Spleen (tissue), 11 donors: ENCODE measurements at regions not wholly inside any gene's neighbourhood (a gene's known extent, or its start where the extent isn't known, plus 50 kb on each side); places are given as distances from the start of the nearest gene placed in this dataset.

Experiments
- DNase-seq: peaks from one replicate; pipeline ENCODE4 v3.0.0-alpha.2; 2020
- H3K27ac ChIP-seq, 8 donors: fragments of 200-600 bp; sonication (generic) in 7 of 8; 1 replicate in 4 of 8; 2 replicates in 4 of 8; pipeline versions ENCODE4 v1.5.0 to v1.8.0; 2016 to 2021; ENCODE audit warnings: inconsistent platforms in 4 of 8, mild to moderate bottlenecking in 4 of 8, moderate library complexity in 1 of 8
- H3K27me3 ChIP-seq, 7 donors: fragments of 200-600 bp; sonication (generic) in 6 of 7; replicated peaks in 1 of 7; 1 replicate in 4 of 7; 2 replicates in 3 of 7; pipeline versions ENCODE4 v1.5.0 to v1.8.0; 2016 to 2021; ENCODE audit warnings: inconsistent platforms in 3 of 7, mild to moderate bottlenecking in 1 of 7
- H3K36me3 ChIP-seq, 6 donors: fragments of 200-600 bp; sonication (generic) in 5 of 6; 1 replicate in 4 of 6; 2 replicates in 2 of 6; pipeline versions ENCODE4 v1.5.0 to v1.8.0; 2016 to 2021; ENCODE audit warnings: inconsistent platforms in 2 of 6
- H3K4me1 ChIP-seq, 6 donors: fragments of 200-600 bp; sonication (generic) in 5 of 6; 1 replicate in 3 of 6; 2 replicates in 3 of 6; pipeline versions ENCODE4 v1.5.0 to v1.8.0; 2016 to 2021; ENCODE audit warnings: inconsistent platforms in 3 of 6
- H3K4me3 ChIP-seq, 8 donors: fragments of 200-600 bp; sonication (generic) in 7 of 8; 1 replicate in 4 of 8; 2 replicates in 4 of 8; pipeline versions ENCODE4 v1.5.0 to v1.8.0; 2016 to 2021; ENCODE audit warnings: inconsistent platforms in 4 of 8, mild to moderate bottlenecking in 4 of 8, moderate library complexity in 2 of 8
- H3K9me3 ChIP-seq, 8 donors: fragments of 200-600 bp; sonication (generic) in 7 of 8; 1 replicate in 4 of 8; 2 replicates in 4 of 8; pipeline versions ENCODE4 v1.5.0 to v1.8.0; 2016 to 2021; ENCODE audit warnings: inconsistent platforms in 4 of 8
- CTCF ChIP-seq, 11 experiments: fragments of 200-600 bp in 7 of 11; fragments of 450-650 bp in 4 of 11; sonication (generic) in 4 of 11; IDR thresholded peaks in 8 of 11; conservative IDR thresholded peaks in 3 of 11; 1 replicate in 7 of 11; 2 replicates in 4 of 11; pipeline versions ENCODE4 v1.4.0 to v1.8.0; 2016 to 2021; ENCODE audit warnings: antibody characterized with exemption in 11 of 11, inconsistent platforms in 4 of 11, mild to moderate bottlenecking in 1 of 11
- POLR2AphosphoS5 ChIP-seq, 3 donors: sonication (generic); formaldehyde crosslinking; IDR thresholded peaks; one replicate each; pipeline ENCODE4 v1.5.1; 2017; ENCODE audit warnings: antibody characterized with exemption in 3 of 3
- WGBS, 5 donors: extraction: QIAGEN DNeasy Blood & Tissue Kit in 3 of 5; methylation state at CpG; one replicate each; pipeline versions ENCODE4 v1.1.5 to v1.1.7; 2013 to 2018; 5-methylcytosine and 5-hydroxymethylcytosine counted together
- intact Hi-C: fragments of 100-400 bp; cut with DNase I; formaldehyde crosslinking; loops from one replicate; pipeline ENCODE4 v1.15.0; 2023; ENCODE audit warnings: low total_unique reads
- donor health status: healthy with polysubstance abuse.
- donor health status: DM: no; HTN: no; CAD: no; lungs with moderate emphysema.
- donor health status: DM: no; HTN: no; CAD: no.
- donor health status: Bipolar disorder and iron deficiency.
- donor health status: healthy.
- donor health status: DM: no; HTN: no; CAD: no.
- donor health status: DM: yes; HTN: yes; CAD: no.

GRCh38 chr18:33495278-33495677, 54.8 kb upstream of the CCDC178 start:
- Histone ChIP-seq H3K9me3 (no peaks in the 10 kb centered on the region), H3K4me1 (no peaks in the 10 kb centered on the region), H3K27me3 (no peaks in the 10 kb centered on the region), H3K27ac (no peak overlapping the region), H3K4me3 (no peak overlapping the region), H3K36me3 (no peaks in the 10 kb centered on the region)
- peak in 3 of 11 experiments; percentile 12 to 22 (median 17) for TF ChIP-seq CTCF (IDR thresholded peaks at IDR 0.05 in 8 of 11, conservative IDR thresholded peaks at IDR 0.05 in 3 of 11)
- no peak for TF ChIP-seq POLR2AphosphoS5 (IDR thresholded peaks at IDR 0.05)
- no peak for DNase-seq
- intact Hi-C loops = no loop called here
- WGBS, 5 donors = 60 to 84% (median 67%) methylated on average over 1 of the region's 1 CpG
